Mammary epithelial cell (primary cell): ENCODE measurements at regions not wholly inside any gene's neighbourhood (a gene's known extent, or its start where the extent isn't known, plus 50 kb on each side); places are given as distances from the start of the nearest gene placed in this dataset.

Experiments used
- CTCF ChIP-seq, 2 donors: IDR thresholded peaks in 1 of 2; conservative IDR thresholded peaks in 1 of 2; 2 replicates each; pipeline ENCODE4 v1.5.1; 2011 to 2012; ENCODE audit warnings: inconsistent platforms in 2 of 2, low read length in 2 of 2, mild to moderate bottlenecking in 2 of 2, control low read depth in 1 of 2, low read depth in 1 of 2; ENCODE audit not compliant: insufficient read depth in 1 of 2; ENCODE audit errors: extremely low read depth in 1 of 2
- EZH2 ChIP-seq: IDR thresholded peaks from 2 replicates; pipeline ENCODE4 v1.6.1; 2012; ENCODE audit warnings: low read length, inconsistent platforms, borderline replicate concordance

- TF ChIP-seq CTCF (conservative IDR thresholded peaks at IDR 0.05 in 1 of 2, IDR thresholded peaks at IDR 0.05 in 1 of 2; ENCODE audit: extremely low read depth in 1 of 2, insufficient read depth in 1 of 2, low read depth in 1 of 2, low read length in 2 of 2) (no peak), EZH2 (no peak)
Measured at GRCh38 chr22:46090631-46091201, 59.6 kb upstream of the PPARA start.
